ENCODE measurements at regions not wholly inside any gene's neighbourhood (a gene's known extent, or its start where the extent isn't known, plus 50 kb on each side); places are given as distances from the start of the nearest gene placed in this dataset.

DNA sequence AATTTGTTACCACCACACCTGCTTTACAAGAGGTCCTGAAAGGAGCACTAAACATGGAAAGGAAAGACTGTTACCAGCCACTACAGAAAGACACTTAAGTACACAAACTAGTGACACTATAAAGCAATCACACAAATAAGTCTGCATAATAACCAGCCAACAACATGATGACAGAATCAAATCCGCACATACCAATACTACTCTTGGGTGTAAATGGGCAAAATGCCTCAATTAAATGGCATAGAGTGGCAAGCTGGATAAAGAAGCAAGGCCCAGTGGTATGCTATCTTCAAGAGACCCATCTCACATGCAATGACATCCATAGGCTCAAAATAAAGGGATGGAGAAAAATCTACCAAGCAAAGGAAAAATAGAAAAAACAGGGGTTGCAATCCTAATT, 106.8 kb upstream of the PRR23C start:
- TF ChIP-seq, protein P1, sequence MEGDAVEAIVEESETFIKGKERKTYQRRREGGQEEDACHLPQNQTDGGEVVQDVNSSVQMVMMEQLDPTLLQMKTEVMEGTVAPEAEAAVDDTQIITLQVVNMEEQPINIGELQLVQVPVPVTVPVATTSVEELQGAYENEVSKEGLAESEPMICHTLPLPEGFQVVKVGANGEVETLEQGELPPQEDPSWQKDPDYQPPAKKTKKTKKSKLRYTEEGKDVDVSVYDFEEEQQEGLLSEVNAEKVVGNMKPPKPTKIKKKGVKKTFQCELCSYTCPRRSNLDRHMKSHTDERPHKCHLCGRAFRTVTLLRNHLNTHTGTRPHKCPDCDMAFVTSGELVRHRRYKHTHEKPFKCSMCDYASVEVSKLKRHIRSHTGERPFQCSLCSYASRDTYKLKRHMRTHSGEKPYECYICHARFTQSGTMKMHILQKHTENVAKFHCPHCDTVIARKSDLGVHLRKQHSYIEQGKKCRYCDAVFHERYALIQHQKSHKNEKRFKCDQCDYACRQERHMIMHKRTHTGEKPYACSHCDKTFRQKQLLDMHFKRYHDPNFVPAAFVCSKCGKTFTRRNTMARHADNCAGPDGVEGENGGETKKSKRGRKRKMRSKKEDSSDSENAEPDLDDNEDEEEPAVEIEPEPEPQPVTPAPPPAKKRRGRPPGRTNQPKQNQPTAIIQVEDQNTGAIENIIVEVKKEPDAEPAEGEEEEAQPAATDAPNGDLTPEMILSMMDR (IDR thresholded peaks at IDR 0.05), result no peak
- no peak for TF ChIP-seq POLR2A (IDR thresholded peaks at IDR 0.05)

Measured in lower leg skin (tissue), 3 donors.